Stimulated activated naive B cell treated with anti-CD40 and anti-IgM and Interleukin-4, amounts not matched to agents 10 μg/mL and 1 μg/mL and 100 μg/mL, for 72 hours (primary cell): ENCODE measurements at regions not wholly inside any gene's neighbourhood (a gene's known extent, or its start where the extent isn't known, plus 50 kb on each side); places are given as distances from the start of the nearest gene placed in this dataset.

Source experiments
- ATAC-seq, 2 donors: fragments of 150-1000 bp; cut with Tn5 transposase; replicated peaks; 2 replicates each; pipeline ENCODE4 v1.10.0; 2021; ENCODE audit warnings: moderate library complexity in 1 of 2
- DNase-seq: peaks from one replicate; pipeline ENCODE4 v3.0.0; 2021
- H3K27ac Mint-ChIP-seq: one replicate; pipeline ENCODE4 v1.8.0; 2022; ENCODE audit warnings: mild to moderate bottlenecking, mixed read lengths
- H3K27me3 Mint-ChIP-seq, 2 donors: one replicate each; pipeline ENCODE4 v1.8.0; 2022; ENCODE audit warnings: mixed read lengths in 2 of 2
- H3K36me3 Mint-ChIP-seq, 2 donors: one replicate each; pipeline ENCODE4 v1.8.0; 2022; ENCODE audit warnings: mixed read lengths in 2 of 2, mild to moderate bottlenecking in 1 of 2
- H3K4me1 Mint-ChIP-seq, 2 donors: one replicate each; pipeline ENCODE4 v1.8.0; 2022; ENCODE audit warnings: mixed read lengths in 2 of 2, mild to moderate bottlenecking in 1 of 2
- H3K4me3 Mint-ChIP-seq, 2 donors: one replicate each; pipeline ENCODE4 v1.8.0; 2022; ENCODE audit warnings: mild to moderate bottlenecking in 2 of 2, mixed read lengths in 2 of 2, moderate library complexity in 1 of 2
- H3K9me3 Mint-ChIP-seq, 2 donors: one replicate each; pipeline ENCODE4 v1.8.0; 2022; ENCODE audit warnings: mixed read lengths in 2 of 2, mild to moderate bottlenecking in 1 of 2

DNA sequence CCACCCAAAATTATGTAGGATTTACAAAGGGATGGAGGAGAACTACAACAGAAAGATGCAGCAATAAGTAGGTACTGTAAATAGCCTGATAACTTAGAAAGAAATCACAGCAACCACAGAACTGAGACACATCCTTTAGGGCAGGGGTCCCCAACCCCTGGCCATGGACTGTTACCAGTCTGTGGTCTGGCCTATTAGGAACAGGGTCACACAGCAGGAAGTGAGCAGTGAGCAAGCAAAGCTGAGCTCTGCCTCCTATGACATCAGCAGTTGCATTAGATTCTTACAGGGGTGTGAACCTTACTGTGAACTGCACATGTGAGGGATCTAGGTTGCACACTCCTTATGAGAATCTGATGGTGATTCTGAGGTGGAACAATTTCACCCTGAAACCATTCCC is 997.6 kb downstream of the DIAPH3 start:
- H3K27me3 Mint-ChIP-seq: no peaks in the 10 kb centered on the region
- DNase-seq (no peak), ATAC-seq (no peak)
- H3K4me3 Mint-ChIP-seq: no peak overlapping the region
- H3K4me1 Mint-ChIP-seq: no peaks in the 10 kb centered on the region
- H3K9me3 Mint-ChIP-seq: peaks cover 0 to 3% of the 10 kb centered on the region in 2 donors
- H3K36me3 Mint-ChIP-seq: no peaks in the 10 kb centered on the region
- H3K27ac Mint-ChIP-seq: no peak overlapping the region

DNA sequence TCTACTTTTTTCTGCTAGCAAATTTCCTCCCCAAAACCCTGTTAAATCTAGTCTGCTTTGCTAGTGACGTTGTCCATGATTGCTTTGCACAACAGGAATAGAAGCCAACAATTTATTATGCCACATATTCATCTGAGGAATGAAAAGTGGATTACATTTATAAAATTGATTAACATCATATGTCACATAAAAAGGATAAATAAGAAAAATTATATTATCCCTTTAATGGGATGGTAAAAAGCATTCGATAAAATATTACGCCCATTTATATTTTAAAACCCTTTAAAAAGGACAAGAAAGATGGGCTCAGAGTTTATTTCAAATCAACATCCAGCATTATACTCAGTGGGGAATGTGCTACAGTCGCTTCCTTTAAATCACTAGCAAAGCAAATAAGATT is 991.7 kb downstream of the DIAPH3 start:
- Mint-ChIP-seq H3K4me3 (no peak overlapping the region), H3K9me3 (peaks cover 0 to 3% of the 10 kb centered on the region in 2 donors), H3K4me1 (no peaks in the 10 kb centered on the region), H3K27ac (no peak overlapping the region), H3K27me3 (no peaks in the 10 kb centered on the region), H3K36me3 (no peaks in the 10 kb centered on the region)
- DNase-seq: no peak
- ATAC-seq: no peak

GRCh38 chr13:59176775-59177174 is 987.0 kb downstream of the DIAPH3 start:
- ATAC-seq (no peak), DNase-seq (no peak)
- Mint-ChIP-seq H3K27me3 (no peaks in the 10 kb centered on the region), H3K9me3 (peaks cover 0 to 3% of the 10 kb centered on the region in 2 donors), H3K27ac (no peak overlapping the region), H3K4me3 (no peak overlapping the region), H3K36me3 (no peaks in the 10 kb centered on the region), H3K4me1 (no peaks in the 10 kb centered on the region)

- DNase-seq: no peak
- no peak for ATAC-seq
- Mint-ChIP-seq H3K36me3 (no peaks in the 10 kb centered on the region), H3K4me1 (no peaks in the 10 kb centered on the region), H3K9me3 (peaks cover 0 to 3% of the 10 kb centered on the region in 2 donors), H3K27ac (no peak overlapping the region), H3K4me3 (no peak overlapping the region), H3K27me3 (no peaks in the 10 kb centered on the region)
These were observed 985.4 kb downstream of the DIAPH3 start for GRCh38 chr13:59178344-59178743.

- ATAC-seq: no peak
- no peaks in the 10 kb centered on the region for H3K4me1 Mint-ChIP-seq
- H3K4me3 Mint-ChIP-seq: no peak overlapping the region
- no peaks in the 10 kb centered on the region for H3K36me3 Mint-ChIP-seq
- DNase-seq: no peak
- no peaks in the 10 kb centered on the region for H3K27me3 Mint-ChIP-seq
- H3K9me3 Mint-ChIP-seq: peaks cover 0 to 1% of the 10 kb centered on the region in 2 donors
- H3K27ac Mint-ChIP-seq: no peak overlapping the region
These were observed 981.5 kb downstream of the DIAPH3 start for GRCh38 chr13:59182241-59182640.

DNA sequence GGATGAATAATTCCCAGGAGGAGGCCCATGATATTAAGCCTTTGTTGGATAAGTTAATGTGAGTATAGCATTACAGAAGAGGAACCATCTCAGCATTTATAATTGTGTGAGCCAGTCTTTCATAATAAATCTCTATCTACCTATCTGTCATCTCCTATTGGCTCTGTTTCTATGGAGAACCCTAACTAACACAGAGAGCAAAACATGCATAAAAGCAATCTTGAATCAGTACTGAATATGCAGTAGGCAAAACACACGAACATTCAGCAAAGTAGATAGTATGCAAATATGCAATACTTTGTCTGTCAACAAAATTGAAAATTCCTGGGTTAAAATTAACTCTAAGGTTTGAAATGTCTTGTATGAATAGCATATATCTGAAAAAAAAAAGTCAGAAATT is 966.3 kb downstream of the DIAPH3 start:
- Mint-ChIP-seq H3K4me3 (no peak overlapping the region), H3K36me3 (no peaks in the 10 kb centered on the region), H3K27me3 (no peaks in the 10 kb centered on the region), H3K9me3 (no peaks in the 10 kb centered on the region), H3K4me1 (no peaks in the 10 kb centered on the region), H3K27ac (no peak overlapping the region)
- DNase-seq: no peak
- ATAC-seq: no peak

DNA sequence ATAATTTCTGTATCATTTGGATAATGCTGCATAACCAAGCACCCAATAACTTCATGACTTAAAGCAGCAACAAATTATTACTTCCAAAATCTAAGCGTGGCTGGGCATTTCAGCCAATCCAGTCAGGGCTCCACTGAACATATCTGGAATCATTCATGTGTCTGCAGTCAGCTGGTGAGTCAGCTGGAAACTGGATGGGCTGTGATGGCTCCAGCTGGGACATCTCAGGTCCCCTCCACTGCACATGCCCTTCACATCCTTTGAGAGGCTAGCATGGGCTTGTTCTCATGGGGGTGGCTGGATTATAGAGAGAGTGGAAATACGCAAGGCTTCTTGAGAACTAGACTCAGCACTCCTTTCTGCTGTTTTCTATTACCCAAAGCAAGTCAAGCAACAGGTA is 961.9 kb downstream of the DIAPH3 start:
- Mint-ChIP-seq H3K4me1 (no peaks in the 10 kb centered on the region), H3K9me3 (peaks cover 0 to 2% of the 10 kb centered on the region in 2 donors), H3K27me3 (no peaks in the 10 kb centered on the region), H3K36me3 (no peaks in the 10 kb centered on the region), H3K4me3 (no peak overlapping the region), H3K27ac (no peak overlapping the region)
- ATAC-seq (no peak), DNase-seq (no peak)

- H3K4me3 Mint-ChIP-seq: no peak overlapping the region
- H3K9me3 Mint-ChIP-seq: peaks cover 0 to 2% of the 10 kb centered on the region in 2 donors
- H3K27ac Mint-ChIP-seq: no peak overlapping the region
- DNase-seq (no peak), ATAC-seq (no peak)
- H3K27me3 Mint-ChIP-seq: no peaks in the 10 kb centered on the region
- no peaks in the 10 kb centered on the region for H3K36me3 Mint-ChIP-seq
- H3K4me1 Mint-ChIP-seq: no peaks in the 10 kb centered on the region
These were observed 959.9 kb downstream of the DIAPH3 start for GRCh38 chr13:59203855-59204254.

- no peaks in the 10 kb centered on the region for H3K27me3 Mint-ChIP-seq
- DNase-seq: no peak
- H3K4me3 Mint-ChIP-seq: no peak overlapping the region
- ATAC-seq: no peak
- no peak overlapping the region for H3K27ac Mint-ChIP-seq
- no peaks in the 10 kb centered on the region for H3K36me3 Mint-ChIP-seq
- H3K9me3 Mint-ChIP-seq: peaks cover 0 to 2% of the 10 kb centered on the region in 2 donors
- no peaks in the 10 kb centered on the region for H3K4me1 Mint-ChIP-seq
These were observed 958.2 kb downstream of the DIAPH3 start for GRCh38 chr13:59205501-59205900.

- Mint-ChIP-seq H3K36me3 (no peaks in the 10 kb centered on the region), H3K27me3 (no peaks in the 10 kb centered on the region), H3K27ac (no peak overlapping the region), H3K9me3 (no peaks in the 10 kb centered on the region), H3K4me3 (no peak overlapping the region), H3K4me1 (no peaks in the 10 kb centered on the region)
- DNase-seq (no peak), ATAC-seq (no peak)
These were observed 955.1 kb downstream of the DIAPH3 start for GRCh38 chr13:59208405-59209195.

DNA sequence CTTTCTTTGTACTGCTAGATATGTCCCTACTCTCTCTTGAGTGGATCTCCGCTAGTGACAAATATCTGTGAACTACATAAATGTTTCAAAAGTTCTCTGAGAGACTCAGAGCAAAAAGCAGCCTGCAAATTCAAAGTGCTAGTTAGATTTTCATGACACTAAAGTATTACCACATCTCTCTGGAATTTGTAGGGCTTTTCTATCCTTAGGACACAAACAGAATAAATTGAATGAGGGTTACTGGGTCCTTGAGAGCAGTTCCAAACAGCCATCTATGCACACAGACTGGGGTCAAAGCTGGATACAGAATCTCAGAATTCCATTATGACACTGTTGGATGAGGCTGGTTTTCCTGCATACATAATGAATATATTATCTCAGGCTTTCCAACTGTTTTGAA is 953.2 kb downstream of the DIAPH3 start:
- no peak for DNase-seq
- H3K4me1 Mint-ChIP-seq: no peaks in the 10 kb centered on the region
- no peaks in the 10 kb centered on the region for H3K9me3 Mint-ChIP-seq
- no peak overlapping the region for H3K4me3 Mint-ChIP-seq
- H3K36me3 Mint-ChIP-seq: no peaks in the 10 kb centered on the region
- no peak overlapping the region for H3K27ac Mint-ChIP-seq
- ATAC-seq: no peak
- H3K27me3 Mint-ChIP-seq: no peaks in the 10 kb centered on the region

DNA sequence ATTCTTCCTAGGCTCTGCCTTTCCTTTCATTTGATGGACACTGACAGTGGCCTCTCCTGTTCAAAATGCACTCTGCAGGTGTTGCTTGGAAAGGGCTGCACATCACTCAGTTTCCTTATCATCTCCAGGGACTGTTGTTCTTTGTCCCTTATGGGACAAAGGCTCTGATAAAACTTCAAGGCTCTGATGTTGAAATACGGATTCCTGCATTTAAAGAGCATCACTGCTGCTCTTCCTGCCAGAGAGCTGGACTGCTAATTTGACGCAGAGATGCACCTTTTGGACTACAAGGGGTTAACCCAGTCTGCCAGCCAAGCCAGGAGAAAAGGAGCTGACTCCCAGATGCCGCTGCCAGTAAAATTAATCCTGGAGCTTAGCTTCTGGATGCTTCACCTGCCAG is 952.1 kb downstream of the DIAPH3 start:
- Mint-ChIP-seq H3K9me3 (no peaks in the 10 kb centered on the region), H3K27ac (no peak overlapping the region), H3K4me3 (no peak overlapping the region), H3K36me3 (no peaks in the 10 kb centered on the region), H3K27me3 (no peaks in the 10 kb centered on the region), H3K4me1 (no peaks in the 10 kb centered on the region)
- ATAC-seq: no peak
- DNase-seq: no peak

- H3K36me3 Mint-ChIP-seq: no peaks in the 10 kb centered on the region
- ATAC-seq (no peak), DNase-seq (no peak)
- H3K4me3 Mint-ChIP-seq: no peak overlapping the region
- no peak overlapping the region for H3K27ac Mint-ChIP-seq
- no peaks in the 10 kb centered on the region for H3K9me3 Mint-ChIP-seq
- H3K27me3 Mint-ChIP-seq: no peaks in the 10 kb centered on the region
- no peaks in the 10 kb centered on the region for H3K4me1 Mint-ChIP-seq
These were observed 934.3 kb downstream of the DIAPH3 start for GRCh38 chr13:59229401-59229800.

DNA sequence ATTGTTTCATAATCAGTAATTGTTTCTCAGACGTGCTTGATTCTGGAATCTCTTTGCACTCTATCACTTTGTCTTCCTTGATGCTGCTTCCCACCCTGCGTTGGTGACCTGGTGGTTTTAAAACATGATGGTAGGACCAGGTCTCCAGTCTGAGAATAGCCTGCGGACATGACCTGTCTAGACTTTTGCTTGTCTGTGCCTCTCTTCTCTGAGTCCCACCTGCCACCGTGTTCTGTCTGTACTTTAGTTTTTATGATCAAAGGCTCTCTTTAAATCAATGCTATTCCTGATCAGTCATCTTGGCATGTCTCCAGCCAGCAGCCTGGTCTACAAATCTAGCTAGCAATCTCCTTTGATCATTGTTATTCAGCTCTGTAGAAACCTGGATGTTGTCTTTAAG is 933.9 kb downstream of the DIAPH3 start:
- Mint-ChIP-seq H3K36me3 (no peaks in the 10 kb centered on the region), H3K9me3 (no peaks in the 10 kb centered on the region), H3K27me3 (no peaks in the 10 kb centered on the region), H3K4me3 (no peak overlapping the region), H3K27ac (no peak overlapping the region), H3K4me1 (no peaks in the 10 kb centered on the region)
- no peak for DNase-seq
- no peak for ATAC-seq

GRCh38 chr13:59230484-59231264 is 933.1 kb downstream of the DIAPH3 start:
- H3K36me3 Mint-ChIP-seq: no peaks in the 10 kb centered on the region

More at GRCh38 chr13:59230484-59231264, 933.1 kb downstream of the DIAPH3 start:
- Mint-ChIP-seq H3K4me3 (no peak overlapping the region), H3K27ac (no peak overlapping the region), H3K9me3 (peaks cover 0 to 2% of the 10 kb centered on the region in 2 donors), H3K4me1 (no peaks in the 10 kb centered on the region), H3K27me3 (no peaks in the 10 kb centered on the region)
- DNase-seq (no peak), ATAC-seq (no peak)
